ENCODE measurements at regions not wholly inside any gene's neighbourhood (a gene's known extent, or its start where the extent isn't known, plus 50 kb on each side); places are given as distances from the start of the nearest gene placed in this dataset.
"Not testable (repeated sequence)": the region's sequence is repeated elsewhere in the genome, so short reads cannot be mapped to it uniquely, and the experiment has no call there.

DNA sequence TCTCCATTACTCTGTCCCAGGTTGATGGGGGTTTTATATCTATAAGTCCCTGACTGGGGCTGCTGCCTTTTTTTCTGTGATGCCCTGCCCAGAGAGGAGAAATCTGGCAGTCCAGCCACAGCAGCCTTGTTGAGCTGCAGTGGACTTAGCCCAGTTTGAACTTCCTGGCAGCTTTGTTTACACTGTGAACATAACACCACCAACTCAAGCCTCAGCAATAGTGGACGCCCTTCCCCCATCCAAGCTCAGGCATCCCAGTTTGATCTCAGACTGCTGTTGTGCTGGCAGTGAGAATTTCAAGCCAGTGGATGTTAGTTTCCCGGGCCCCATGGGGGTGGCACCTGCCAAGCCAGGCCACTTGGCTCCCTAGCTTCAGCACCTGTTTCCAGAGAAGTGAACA, 298.5 kb upstream of the KDM5D start:
- TF ChIP-seq, protein P1, sequence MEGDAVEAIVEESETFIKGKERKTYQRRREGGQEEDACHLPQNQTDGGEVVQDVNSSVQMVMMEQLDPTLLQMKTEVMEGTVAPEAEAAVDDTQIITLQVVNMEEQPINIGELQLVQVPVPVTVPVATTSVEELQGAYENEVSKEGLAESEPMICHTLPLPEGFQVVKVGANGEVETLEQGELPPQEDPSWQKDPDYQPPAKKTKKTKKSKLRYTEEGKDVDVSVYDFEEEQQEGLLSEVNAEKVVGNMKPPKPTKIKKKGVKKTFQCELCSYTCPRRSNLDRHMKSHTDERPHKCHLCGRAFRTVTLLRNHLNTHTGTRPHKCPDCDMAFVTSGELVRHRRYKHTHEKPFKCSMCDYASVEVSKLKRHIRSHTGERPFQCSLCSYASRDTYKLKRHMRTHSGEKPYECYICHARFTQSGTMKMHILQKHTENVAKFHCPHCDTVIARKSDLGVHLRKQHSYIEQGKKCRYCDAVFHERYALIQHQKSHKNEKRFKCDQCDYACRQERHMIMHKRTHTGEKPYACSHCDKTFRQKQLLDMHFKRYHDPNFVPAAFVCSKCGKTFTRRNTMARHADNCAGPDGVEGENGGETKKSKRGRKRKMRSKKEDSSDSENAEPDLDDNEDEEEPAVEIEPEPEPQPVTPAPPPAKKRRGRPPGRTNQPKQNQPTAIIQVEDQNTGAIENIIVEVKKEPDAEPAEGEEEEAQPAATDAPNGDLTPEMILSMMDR (conservative IDR thresholded peaks at IDR 0.05; ENCODE audit: low read length) = no peak
- no peak for DNase-seq (ENCODE audit: low read depth)
- no peak overlapping the region for H3K4me3 ChIP-seq (ENCODE audit: low read length)

- no peak for DNase-seq (ENCODE audit: low read depth)
- H3K4me3 ChIP-seq (ENCODE audit: low read length) = no peak overlapping the region
- TF ChIP-seq, protein P1 (conservative IDR thresholded peaks at IDR 0.05; ENCODE audit: low read length) = no peak
Observed at GRCh38 chrY:20025676-20026075, 281.1 kb upstream of the KDM5D start.

DNA sequence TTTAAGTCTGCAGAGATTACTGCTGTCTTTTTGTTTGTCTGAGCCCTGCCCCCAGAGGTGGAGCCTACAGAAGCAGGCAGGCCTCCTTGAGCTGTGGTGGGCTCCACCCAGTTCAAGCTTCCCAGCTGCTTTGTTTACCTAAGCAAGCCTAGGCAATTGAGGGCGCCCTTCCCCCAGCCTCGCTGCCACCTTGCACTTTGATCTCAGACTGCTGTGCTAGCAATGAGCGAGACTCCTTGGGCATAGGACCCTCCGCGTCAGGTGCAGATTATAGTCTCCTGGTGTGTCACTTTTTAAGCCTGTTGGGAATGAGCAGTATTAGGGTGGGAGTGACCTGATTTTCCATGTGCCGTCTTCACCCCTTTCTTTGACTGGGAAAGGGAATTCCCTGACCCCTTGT, 248.9 kb upstream of the KDM5D start:
- DNase-seq (ENCODE audit: low read depth); H3K4me3 ChIP-seq (ENCODE audit: low read length): not testable (repeated sequence)

- TF ChIP-seq, protein P1 (conservative IDR thresholded peaks at IDR 0.05; ENCODE audit: low read length) = no peak
- DNase-seq (ENCODE audit: low read depth) = no peak
- H3K4me3 ChIP-seq (ENCODE audit: low read length) = no peak overlapping the region
Observed at GRCh38 chrY:19973012-19973411, 228.5 kb upstream of the KDM5D start.

DNA sequence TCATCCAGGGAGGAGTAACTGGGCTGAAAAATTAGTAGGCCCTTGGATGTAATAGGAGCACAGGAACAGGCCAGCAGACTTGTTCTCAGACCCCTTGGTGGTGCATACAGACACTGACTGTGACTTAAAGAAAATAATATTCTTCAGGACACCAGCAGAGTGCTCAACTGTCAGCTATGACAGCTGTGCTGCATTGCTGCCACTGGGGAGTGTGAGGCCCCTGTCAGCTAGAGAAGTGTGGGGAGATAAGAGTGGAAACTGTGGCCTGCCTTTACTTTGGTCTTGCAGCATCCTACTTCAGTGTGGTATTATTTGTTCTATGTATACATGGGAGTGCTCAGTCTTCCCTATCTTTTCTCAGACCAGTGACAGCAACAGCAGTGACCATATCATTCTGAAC, 203.2 kb upstream of the KDM5D start:
- DNase-seq (ENCODE audit: low read depth) = no peak
- H3K4me3 ChIP-seq (ENCODE audit: low read length) = no peak overlapping the region
- TF ChIP-seq, protein P1 (conservative IDR thresholded peaks at IDR 0.05; ENCODE audit: low read length) = no peak

GRCh38 chrY:19899011-19899410, 154.5 kb upstream of the KDM5D start:
- H3K4me3 ChIP-seq (ENCODE audit: low read length) = no peak overlapping the region
- no peak for DNase-seq (ENCODE audit: low read depth)
- TF ChIP-seq, protein P1 (conservative IDR thresholded peaks at IDR 0.05; ENCODE audit: low read length) = no peak

DNA sequence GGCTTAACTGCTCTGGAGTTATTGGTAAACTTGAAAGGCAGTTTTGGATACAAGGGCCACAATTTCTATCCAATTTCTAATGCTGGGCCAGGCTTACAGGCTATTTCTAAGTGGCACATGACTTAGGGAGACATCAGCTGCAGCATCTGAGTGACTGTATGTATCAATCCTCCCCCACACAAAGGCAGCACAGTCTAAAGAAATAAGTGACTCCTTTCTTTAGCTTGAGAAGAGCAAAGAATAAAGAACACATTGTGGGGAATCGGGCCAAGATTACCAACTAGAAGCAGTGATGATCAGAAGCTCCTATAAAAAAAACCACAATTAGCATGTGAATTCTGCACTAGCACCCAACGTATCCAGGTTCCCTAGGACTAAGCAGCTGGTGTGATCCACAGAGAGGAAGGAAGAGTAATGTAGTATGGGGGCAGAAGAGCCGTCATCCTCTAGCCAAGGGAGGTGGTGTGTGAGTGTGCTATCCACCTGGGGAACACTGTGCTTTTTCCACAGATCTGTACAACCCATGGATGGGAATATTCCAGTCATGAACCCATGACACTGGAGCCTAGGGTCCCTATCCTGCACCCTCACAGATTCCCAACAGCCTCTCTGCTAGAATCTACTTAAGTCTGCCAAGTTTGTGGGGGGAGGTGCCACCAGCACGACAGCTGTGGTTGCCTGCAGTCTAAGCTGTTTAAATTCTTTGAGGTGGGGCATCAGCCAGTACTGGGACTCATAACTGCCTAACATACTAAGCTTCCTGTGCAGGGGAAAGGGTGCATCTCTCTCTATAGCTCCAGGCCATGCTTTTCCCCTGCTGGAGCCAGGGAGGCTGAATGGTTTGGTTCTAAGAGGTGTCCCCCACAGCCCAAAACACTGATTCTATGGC, 147.8 kb upstream of the KDM5D start:
- no peak overlapping the region for H3K4me3 ChIP-seq (ENCODE audit: low read length)
- TF ChIP-seq, protein P1 (conservative IDR thresholded peaks at IDR 0.05; ENCODE audit: low read length) = no peak
- no peak for DNase-seq (ENCODE audit: low read depth)

Data from AG10803 (cell line).